Calu3 (cell line): ENCODE measurements at regions not wholly inside any gene's neighbourhood (a gene's known extent, or its start where the extent isn't known, plus 50 kb on each side); places are given as distances from the start of the nearest gene placed in this dataset.

ENCODE experiments used
- BruUV-seq: library from RNA; stranded (reverse); fragments of 400-500 nt; replicated peaks from 2 replicates; lab custom pipeline; 2021; lab: Mats Ljungman, UMichigan
- CTCF ChIA-PET: fragments of 300-600 bp; sonication (Branson Sonifier 250); formaldehyde crosslinking; loops from one replicate; lab custom pipeline; 2022; ENCODE audit warnings: antibody characterized with exemption; lab: Charles Lee
- DNase-seq: peaks from one replicate; pipeline ENCODE4 v3.0.0; 2022
- H3K27ac Mint-ChIP-seq: one replicate; pipeline ENCODE4 v1.8.0; 2022; ENCODE audit warnings: mixed read lengths; ENCODE audit not compliant: unreplicated experiment
- H3K27me3 Mint-ChIP-seq: one replicate; pipeline ENCODE4 v1.8.0; 2022; ENCODE audit warnings: mixed read lengths; ENCODE audit not compliant: unreplicated experiment
- H3K36me3 Mint-ChIP-seq: one replicate; pipeline ENCODE4 v1.8.0; 2022; ENCODE audit warnings: mild to moderate bottlenecking, moderate library complexity, mixed read lengths; ENCODE audit not compliant: insufficient read depth, unreplicated experiment
- H3K4me1 Mint-ChIP-seq: one replicate; pipeline ENCODE4 v1.8.0; 2022; ENCODE audit warnings: mild to moderate bottlenecking, low read depth, mixed read lengths; ENCODE audit not compliant: unreplicated experiment
- H3K4me3 Mint-ChIP-seq: one replicate; pipeline ENCODE4 v1.8.0; 2022; ENCODE audit warnings: mild to moderate bottlenecking, low read depth, moderate library complexity, mixed read lengths; ENCODE audit not compliant: unreplicated experiment
- H3K9me3 Mint-ChIP-seq: one replicate; pipeline ENCODE4 v1.8.0; 2022; ENCODE audit warnings: low read depth, mixed read lengths; ENCODE audit not compliant: unreplicated experiment
- CTCF ChIP-seq: fragments of 200-600 bp; IDR thresholded peaks from one replicate; pipeline ENCODE4 v1.8.0; 2022; ENCODE audit warnings: antibody characterized with exemption; ENCODE audit not compliant: unreplicated experiment
- intact Hi-C: fragments of 100-400 bp; cut with micrococcal nuclease; formaldehyde crosslinking; loops from one replicate; pipeline ENCODE4 v1.10.0; 2022; ENCODE audit not compliant: unreplicated experiment

- no TSS peak for BruUV-seq
- intact Hi-C loops, result no loop called here
- CTCF ChIA-PET, result no interaction called here
Observed at GRCh38 chr1:239322369-239322768, 64.0 kb upstream of the CHRM3 start.

GRCh38 chr1:239321877-239322276, 64.5 kb upstream of the CHRM3 start:
- Mint-ChIP-seq H3K27ac (no peak overlapping the region), H3K4me3 (no peak overlapping the region), H3K9me3 (peaks cover 2% of the 10 kb centered on the region), H3K4me1 (no peaks in the 10 kb centered on the region), H3K27me3 (no peaks in the 10 kb centered on the region), H3K36me3 (no peaks in the 10 kb centered on the region)
- BruUV-seq, result no TSS peak
- CTCF ChIA-PET, result no interaction called here
- TF ChIP-seq CTCF, result no peak
- DNase-seq, result no peak
- intact Hi-C loops, result no loop called here

More at GRCh38 chr1:239322369-239322768, 64.0 kb upstream of the CHRM3 start:
- Mint-ChIP-seq H3K27me3 (no peaks in the 10 kb centered on the region), H3K9me3 (peaks cover 2% of the 10 kb centered on the region), H3K4me3 (no peak overlapping the region), H3K27ac (no peak overlapping the region), H3K4me1 (no peaks in the 10 kb centered on the region), H3K36me3 (no peaks in the 10 kb centered on the region)
- DNase-seq, result no peak
- no peak for TF ChIP-seq CTCF

GRCh38 chr1:239317948-239318347, 68.4 kb upstream of the CHRM3 start:
- TF ChIP-seq CTCF, result no peak
- intact Hi-C loops, result loop anchor here (5.0 kb wide), 1 partner anchor 579 kb away; no protein-coding TSS in a partner anchor
- Mint-ChIP-seq H3K27ac (no peak overlapping the region), H3K9me3 (peaks cover 2% of the 10 kb centered on the region), H3K4me3 (no peak overlapping the region), H3K36me3 (peaks cover 6% of the 10 kb centered on the region), H3K27me3 (no peaks in the 10 kb centered on the region), H3K4me1 (no peaks in the 10 kb centered on the region)
- CTCF ChIA-PET, result interaction anchor here (0.6 kb wide), 1 partner anchor 1341 kb away, joined by 3 read pairs; no protein-coding TSS in a partner anchor
- no peak for DNase-seq
- BruUV-seq, result no TSS peak

- H3K27ac Mint-ChIP-seq, result peak overlapping the region; percentile 50
- BruUV-seq, result no TSS peak
- H3K4me3 Mint-ChIP-seq, result peak overlapping the region; percentile 63
- H3K36me3 Mint-ChIP-seq, result peaks cover 6% of the 10 kb centered on the region
- intact Hi-C loops, result loop anchor here (1.0 to 5.0 kb wide), 3 partner anchors 71 to 582 kb away; partner anchors contain the start of gene CHRM3
- no peak for DNase-seq
- H3K4me1 Mint-ChIP-seq, result no peaks in the 10 kb centered on the region
- peaks cover 7% of the 10 kb centered on the region for H3K9me3 Mint-ChIP-seq
- CTCF ChIA-PET, result interaction anchor here (0.5 to 1.6 kb wide), 9 partner anchors 13 to 1119 kb away, joined by 3 to 7 read pairs (median 4); partner anchors contain the start of gene CHRM3
- no peak for TF ChIP-seq CTCF
- no peaks in the 10 kb centered on the region for H3K27me3 Mint-ChIP-seq
Observed at GRCh38 chr1:239315631-239316217, 70.6 kb upstream of the CHRM3 start.
